HepG2 (cell line): ENCODE measurements at regions not wholly inside any gene's neighbourhood (a gene's known extent, or its start where the extent isn't known, plus 50 kb on each side); places are given as distances from the start of the nearest gene placed in this dataset.

Experiments used
- NR2C2 ChIP-seq: sonication (generic); formaldehyde crosslinking; IDR thresholded peaks from 2 replicates; pipeline ENCODE4 v1.4.0; 2020; ENCODE audit warnings: missing genetic modification reagents, mild to moderate bottlenecking, moderate library complexity, borderline replicate concordance
- SMC3 ChIP-seq: IDR thresholded peaks from 2 replicates; pipeline ENCODE4 v1.6.1; 2011; ENCODE audit warnings: low read length, improper control_type of control experiment
- TAF15 ChIP-seq: fragments of 200-400 bp; formaldehyde crosslinking; IDR thresholded peaks from one replicate; pipeline ENCODE4 v1.6.1; 2018; ENCODE audit warnings: mild to moderate bottlenecking, low read depth, low read length; ENCODE audit not compliant: poor library complexity, severe bottlenecking
- TCF7L2 ChIP-seq: IDR thresholded peaks from 2 replicates; pipeline ENCODE4 v1.6.1; 2011; ENCODE audit warnings: mild to moderate bottlenecking, low read depth, low read length, moderate library complexity
- ZNF607 ChIP-seq: sonication (generic); formaldehyde crosslinking; IDR thresholded peaks from 2 replicates; pipeline ENCODE4 v1.5.1; 2020; ENCODE audit warnings: missing genetic modification reagents, mild to moderate bottlenecking, borderline replicate concordance
- ZNF670 ChIP-seq: sonication (generic); formaldehyde crosslinking; IDR thresholded peaks from 2 replicates; pipeline ENCODE4 v1.8.0; 2022; ENCODE audit warnings: mild to moderate bottlenecking, missing genetic modification reagents, borderline replicate concordance
- TF ChIP-seq, protein P1 (sequence below): sonication (generic); formaldehyde crosslinking; IDR thresholded peaks from 2 replicates; pipeline ENCODE4 v1.4.0; 2020; ENCODE audit warnings: missing genetic modification reagents
- TF ChIP-seq, protein P2 (sequence below): sonication (generic); formaldehyde crosslinking; IDR thresholded peaks from 2 replicates; pipeline ENCODE4 v1.5.0; 2020; ENCODE audit warnings: mild to moderate bottlenecking, missing genetic modification reagents, moderate library complexity
- TF ChIP-seq, protein P3 (sequence below): sonication (generic); formaldehyde crosslinking; IDR thresholded peaks from 2 replicates; pipeline ENCODE4 v1.8.1; 2023; ENCODE audit warnings: mild to moderate bottlenecking, missing genetic modification reagents
- TF ChIP-seq, protein P4 (sequence below): sonication (generic); formaldehyde crosslinking; IDR thresholded peaks from 2 replicates; pipeline ENCODE4 v1.4.0; 2020; ENCODE audit warnings: missing genetic modification reagents

DNA sequence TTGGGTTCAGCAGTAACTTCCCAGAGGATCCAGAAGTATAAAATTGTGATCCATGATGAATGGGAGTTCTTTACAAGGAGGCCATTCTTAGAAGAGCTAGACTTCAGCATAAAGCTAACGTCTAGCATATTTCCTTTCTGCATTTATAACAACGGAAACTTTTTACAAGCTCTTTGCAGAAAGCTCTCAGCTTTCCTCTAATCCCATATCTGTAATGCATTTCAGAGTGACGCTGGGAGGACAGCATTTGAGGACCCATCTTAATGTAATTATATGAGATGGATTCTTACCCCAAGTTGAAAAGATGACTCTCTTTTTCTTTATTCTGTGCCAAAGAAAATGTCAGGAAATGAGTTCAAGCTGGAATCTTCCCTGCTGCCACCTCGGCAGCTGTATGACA lies 132.0 kb upstream of the CACHD1 start:
- TF ChIP-seq, protein P1, sequence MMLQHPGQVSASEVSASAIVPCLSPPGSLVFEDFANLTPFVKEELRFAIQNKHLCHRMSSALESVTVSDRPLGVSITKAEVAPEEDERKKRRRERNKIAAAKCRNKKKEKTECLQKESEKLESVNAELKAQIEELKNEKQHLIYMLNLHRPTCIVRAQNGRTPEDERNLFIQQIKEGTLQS (CRISPR knock-in tag), result no peak
- TF ChIP-seq, protein P2, sequence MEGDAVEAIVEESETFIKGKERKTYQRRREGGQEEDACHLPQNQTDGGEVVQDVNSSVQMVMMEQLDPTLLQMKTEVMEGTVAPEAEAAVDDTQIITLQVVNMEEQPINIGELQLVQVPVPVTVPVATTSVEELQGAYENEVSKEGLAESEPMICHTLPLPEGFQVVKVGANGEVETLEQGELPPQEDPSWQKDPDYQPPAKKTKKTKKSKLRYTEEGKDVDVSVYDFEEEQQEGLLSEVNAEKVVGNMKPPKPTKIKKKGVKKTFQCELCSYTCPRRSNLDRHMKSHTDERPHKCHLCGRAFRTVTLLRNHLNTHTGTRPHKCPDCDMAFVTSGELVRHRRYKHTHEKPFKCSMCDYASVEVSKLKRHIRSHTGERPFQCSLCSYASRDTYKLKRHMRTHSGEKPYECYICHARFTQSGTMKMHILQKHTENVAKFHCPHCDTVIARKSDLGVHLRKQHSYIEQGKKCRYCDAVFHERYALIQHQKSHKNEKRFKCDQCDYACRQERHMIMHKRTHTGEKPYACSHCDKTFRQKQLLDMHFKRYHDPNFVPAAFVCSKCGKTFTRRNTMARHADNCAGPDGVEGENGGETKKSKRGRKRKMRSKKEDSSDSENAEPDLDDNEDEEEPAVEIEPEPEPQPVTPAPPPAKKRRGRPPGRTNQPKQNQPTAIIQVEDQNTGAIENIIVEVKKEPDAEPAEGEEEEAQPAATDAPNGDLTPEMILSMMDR (CRISPR knock-in tag), result no peak
- TF ChIP-seq SMC3 (no peak), NR2C2 (CRISPR knock-in tag) (no peak), ZNF670 (no peak), TCF7L2 (no peak), TAF15 (no peak), ZNF607 (CRISPR knock-in tag) (no peak)
- TF ChIP-seq, protein P3, sequence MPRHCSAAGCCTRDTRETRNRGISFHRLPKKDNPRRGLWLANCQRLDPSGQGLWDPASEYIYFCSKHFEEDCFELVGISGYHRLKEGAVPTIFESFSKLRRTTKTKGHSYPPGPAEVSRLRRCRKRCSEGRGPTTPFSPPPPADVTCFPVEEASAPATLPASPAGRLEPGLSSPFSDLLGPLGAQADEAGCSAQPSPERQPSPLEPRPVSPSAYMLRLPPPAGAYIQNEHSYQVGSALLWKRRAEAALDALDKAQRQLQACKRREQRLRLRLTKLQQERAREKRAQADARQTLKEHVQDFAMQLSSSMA (CRISPR knock-in tag), result no peak
- TF ChIP-seq, protein P4, sequence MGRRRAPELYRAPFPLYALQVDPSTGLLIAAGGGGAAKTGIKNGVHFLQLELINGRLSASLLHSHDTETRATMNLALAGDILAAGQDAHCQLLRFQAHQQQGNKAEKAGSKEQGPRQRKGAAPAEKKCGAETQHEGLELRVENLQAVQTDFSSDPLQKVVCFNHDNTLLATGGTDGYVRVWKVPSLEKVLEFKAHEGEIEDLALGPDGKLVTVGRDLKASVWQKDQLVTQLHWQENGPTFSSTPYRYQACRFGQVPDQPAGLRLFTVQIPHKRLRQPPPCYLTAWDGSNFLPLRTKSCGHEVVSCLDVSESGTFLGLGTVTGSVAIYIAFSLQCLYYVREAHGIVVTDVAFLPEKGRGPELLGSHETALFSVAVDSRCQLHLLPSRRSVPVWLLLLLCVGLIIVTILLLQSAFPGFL (CRISPR knock-in tag), result no peak
